HG03439 (cell line): ENCODE measurements at regions not wholly inside any gene's neighbourhood (a gene's known extent, or its start where the extent isn't known, plus 50 kb on each side); places are given as distances from the start of the nearest gene placed in this dataset.
"Not testable (repeated sequence)": the region's sequence is repeated elsewhere in the genome, so short reads cannot be mapped to it uniquely, and the experiment has no call there.

ENCODE experiments used
- ATAC-seq: cut with Tn5 transposase; IDR thresholded peaks from one replicate; pipeline ENCODE4 v1.9.1; 2021; ENCODE audit warnings: mild to moderate bottlenecking, moderate library complexity; ENCODE audit not compliant: unreplicated experiment

DNA sequence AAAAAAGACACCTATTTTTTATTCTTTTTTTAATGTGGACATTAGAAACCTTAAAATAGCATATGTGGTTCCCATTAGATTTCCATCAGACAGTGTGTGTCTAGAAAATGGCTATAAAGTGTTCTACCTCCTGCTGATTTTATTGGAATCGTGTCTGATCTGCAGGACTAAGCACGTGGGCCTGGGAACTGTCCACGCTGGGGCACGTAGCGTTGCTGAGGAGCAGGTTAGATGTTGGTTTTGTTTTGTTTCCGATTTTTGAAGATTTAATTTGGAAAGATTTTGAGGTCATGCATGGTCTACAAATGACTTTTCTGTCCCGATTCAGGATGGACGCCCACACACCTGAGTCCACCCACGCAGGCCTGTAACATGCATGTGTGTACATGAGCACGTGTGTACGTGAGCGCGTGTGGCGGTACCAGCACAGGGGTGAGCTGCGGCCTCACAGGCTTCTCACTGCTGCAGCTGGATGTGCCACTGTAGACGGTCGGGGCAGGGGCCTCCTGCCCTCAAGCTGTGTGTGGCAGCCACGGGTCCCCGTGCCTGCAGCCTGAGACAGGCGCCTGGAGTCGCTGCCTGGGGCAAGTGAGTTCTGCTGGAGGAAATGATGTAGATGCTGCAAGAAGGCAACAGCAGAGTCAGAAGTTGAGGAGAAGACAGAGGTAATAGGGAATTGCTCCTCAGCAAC lies 99.7 kb upstream of the CTDP1 start:
- no peak for ATAC-seq

GRCh38 chr18:79580498-79581171 lies 99.0 kb upstream of the CTDP1 start:
- ATAC-seq: no peak

DNA sequence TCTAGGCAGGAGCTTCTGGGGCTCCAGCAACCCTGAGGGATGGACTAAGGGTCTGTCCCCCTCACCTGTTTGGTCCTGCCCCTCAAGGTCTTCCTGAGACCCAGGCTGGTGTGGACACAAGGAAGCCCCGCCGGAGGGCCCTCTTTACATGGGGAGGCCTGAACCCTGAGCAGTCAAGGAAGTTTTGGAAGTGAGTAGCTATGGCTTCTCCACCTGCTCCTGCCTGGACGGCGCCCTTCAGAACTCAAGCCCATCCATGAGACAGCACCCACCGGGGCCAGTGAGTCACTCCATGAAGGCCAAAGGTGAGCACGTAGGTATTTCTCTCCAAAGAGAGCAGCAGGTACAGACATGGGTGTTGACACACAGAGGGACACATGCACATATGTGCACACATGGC lies 98.2 kb upstream of the CTDP1 start:
- ATAC-seq: no peak

GRCh38 chr18:79581911-79582310 lies 97.7 kb upstream of the CTDP1 start:
- ATAC-seq: no peak

GRCh38 chr18:79582978-79583377 lies 96.6 kb upstream of the CTDP1 start:
- no peak for ATAC-seq

DNA sequence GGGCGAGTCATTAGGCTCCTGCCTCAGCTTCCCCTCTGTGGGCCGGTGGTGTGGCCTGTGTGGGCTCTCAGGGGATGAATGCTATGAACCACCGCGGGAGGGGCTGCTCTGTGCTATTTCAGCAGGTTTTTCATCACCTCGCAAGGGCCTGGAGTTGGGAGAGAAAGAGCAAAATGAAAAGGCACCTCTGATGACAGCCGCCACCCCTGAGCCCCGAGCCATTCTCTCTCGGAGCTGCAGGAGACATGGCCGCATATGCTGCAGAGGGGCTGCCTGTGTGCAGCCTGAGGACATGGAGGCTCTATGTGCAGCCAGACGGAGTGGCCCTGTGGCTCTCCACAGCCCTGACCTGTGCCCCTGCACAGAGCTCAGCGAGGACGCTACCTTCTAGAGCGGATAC lies 96.2 kb upstream of the CTDP1 start:
- ATAC-seq: no peak

GRCh38 chr18:79583984-79584401 lies 95.6 kb upstream of the CTDP1 start:
- no peak for ATAC-seq

DNA sequence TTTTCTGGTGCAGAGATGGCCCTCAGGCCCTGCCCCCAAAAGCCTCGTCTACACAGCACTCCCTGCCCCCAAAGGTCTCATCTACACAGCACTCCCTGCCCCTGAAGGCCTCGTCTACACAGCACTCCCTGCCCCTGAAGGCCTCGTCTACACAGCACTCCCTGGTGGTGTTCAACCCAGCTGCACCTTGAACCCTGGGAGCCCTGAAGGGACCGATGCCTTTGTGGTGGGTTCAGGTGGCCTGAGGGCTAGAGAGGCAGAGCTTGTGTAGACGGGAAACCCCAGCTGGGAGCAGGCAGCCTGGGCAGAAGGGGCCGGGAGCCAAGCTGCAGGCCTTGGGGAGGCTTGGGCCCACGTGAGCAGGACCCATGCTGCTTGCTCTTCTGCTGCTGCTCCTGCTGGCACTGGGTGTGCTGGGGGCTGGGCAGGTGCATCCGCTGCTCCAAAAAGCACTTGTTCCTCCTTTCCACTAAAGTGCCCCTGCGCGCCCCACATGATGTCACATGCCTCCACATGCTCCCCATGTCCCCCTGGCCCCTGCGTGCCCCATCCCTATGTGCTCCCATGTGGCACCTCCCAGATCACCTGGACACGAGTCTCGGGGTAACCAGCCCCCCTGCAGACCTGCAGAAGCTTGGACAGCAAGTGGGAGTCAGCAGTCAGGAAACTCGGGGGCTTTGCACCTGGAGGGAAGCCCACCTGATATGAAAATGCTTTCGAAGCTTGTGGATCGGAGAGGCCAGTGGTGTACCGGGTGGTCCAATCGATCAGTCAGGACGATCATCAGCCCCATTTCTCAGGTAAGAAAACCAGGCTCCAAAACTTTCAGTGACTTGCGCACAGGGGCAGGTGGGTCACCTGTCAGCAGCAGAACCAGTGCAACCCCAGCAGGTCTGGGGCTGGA lies 94.9 kb upstream of the CTDP1 start:
- no peak for ATAC-seq

DNA sequence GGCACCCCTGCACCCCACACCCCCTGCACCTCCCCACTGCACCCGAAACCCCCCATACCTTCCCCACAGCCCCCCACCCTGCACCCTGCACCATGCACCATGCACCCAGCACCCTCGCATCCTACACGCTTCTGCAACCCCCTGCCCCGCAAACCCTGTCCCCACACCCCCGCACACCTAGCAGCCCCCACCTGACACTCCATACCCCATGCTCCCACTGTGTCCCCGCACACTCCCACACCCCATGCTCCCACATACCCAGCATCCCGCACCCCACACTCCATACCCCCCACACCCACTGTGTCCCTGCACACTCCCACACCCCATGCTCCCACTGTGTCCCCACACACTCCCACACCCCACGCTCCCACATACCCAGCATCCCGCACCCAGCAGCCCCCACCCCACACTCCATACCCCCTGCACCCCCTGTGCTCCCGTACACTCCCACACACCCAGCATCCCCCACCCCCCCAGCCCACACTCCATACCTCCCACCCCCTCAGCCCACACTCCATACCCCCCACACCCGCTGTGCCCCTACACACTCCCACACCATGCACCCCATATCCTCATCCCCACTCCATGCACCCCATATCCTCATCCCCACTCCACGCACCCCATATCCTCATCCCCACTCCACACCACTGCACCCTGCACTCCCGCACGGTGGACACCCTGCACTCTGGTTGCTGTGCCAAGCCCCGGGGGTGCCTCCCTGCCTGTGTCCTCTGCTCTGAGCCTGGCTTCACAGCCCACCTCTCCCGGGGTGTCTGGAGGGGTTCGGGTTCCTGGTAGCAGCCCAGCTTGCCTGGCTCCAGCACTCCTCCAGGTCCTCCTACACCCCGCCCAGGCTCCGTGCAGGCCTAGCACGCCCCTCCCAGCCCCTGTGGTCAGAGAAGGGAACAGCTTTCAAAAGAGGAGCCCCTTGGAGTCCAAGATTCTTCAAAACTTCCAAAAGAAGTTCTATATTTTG lies 93.9 kb upstream of the CTDP1 start:
- no peak for ATAC-seq

DNA sequence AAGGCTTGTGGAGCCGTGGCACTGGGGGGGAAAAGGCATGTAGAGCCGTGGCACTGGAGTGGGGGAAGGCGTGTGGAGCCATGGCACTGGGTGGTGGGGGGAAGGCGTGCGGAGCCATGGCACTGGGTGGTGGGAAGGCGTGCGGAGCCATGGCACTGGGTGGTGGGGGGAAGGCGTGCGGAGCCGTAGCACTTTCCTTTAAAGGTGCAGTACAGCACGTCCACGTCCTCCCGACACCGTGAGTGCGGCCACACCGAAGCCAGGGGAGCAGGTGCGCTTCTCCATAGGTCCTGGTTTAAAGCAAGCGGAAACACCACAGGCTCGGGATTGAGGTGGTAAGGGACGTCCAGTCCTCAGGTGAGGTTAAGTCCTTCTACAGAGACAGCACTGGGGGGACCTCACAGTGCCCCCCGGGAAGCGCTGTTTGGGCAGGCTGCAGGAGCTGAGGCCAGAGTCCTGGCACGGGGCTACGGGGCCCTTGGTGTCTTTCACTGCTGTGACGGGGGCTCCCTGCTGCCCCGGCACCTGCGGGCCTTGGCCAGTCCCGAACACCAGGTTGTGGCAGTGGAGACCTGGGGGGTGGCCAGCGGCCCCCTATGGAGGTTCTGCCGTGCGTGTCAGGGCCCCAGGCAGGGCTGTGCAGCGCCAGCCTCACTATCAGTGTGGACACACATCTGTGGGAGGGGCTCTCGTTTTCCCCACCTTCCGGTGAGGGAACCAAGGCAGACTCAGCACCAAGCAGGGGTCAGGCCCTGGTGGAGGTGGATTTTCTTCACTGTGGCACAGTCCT lies 93.0 kb upstream of the CTDP1 start:
- no peak for ATAC-seq

DNA sequence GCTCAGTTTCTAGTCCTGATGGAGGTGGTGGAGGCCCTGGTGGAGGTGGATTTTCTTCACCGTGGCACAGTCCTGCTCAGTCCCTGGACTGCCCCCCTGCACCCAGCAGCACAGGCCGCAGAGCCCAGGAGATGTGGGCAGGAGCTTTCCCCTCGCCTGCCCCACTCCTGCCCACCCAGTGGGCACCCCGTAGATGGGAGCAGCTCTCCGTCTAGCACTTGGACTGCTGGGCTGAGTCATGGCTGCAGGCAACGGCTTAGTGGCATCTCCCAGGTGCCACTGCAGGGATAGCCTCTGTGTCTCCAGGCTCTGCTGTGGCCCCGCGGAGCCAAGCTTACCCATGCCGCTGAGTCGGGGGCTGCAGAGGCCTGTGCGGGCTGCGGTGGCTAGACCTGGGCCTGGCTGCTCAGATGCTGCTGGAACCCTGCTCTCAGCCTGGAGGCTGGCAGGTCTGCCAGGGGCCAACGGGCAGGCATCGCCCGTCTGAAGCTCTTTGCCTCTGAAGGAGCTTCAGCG lies 92.3 kb upstream of the CTDP1 start:
- ATAC-seq: no peak

GRCh38 chr18:79587779-79588635 lies 91.6 kb upstream of the CTDP1 start:
- no peak for ATAC-seq

DNA sequence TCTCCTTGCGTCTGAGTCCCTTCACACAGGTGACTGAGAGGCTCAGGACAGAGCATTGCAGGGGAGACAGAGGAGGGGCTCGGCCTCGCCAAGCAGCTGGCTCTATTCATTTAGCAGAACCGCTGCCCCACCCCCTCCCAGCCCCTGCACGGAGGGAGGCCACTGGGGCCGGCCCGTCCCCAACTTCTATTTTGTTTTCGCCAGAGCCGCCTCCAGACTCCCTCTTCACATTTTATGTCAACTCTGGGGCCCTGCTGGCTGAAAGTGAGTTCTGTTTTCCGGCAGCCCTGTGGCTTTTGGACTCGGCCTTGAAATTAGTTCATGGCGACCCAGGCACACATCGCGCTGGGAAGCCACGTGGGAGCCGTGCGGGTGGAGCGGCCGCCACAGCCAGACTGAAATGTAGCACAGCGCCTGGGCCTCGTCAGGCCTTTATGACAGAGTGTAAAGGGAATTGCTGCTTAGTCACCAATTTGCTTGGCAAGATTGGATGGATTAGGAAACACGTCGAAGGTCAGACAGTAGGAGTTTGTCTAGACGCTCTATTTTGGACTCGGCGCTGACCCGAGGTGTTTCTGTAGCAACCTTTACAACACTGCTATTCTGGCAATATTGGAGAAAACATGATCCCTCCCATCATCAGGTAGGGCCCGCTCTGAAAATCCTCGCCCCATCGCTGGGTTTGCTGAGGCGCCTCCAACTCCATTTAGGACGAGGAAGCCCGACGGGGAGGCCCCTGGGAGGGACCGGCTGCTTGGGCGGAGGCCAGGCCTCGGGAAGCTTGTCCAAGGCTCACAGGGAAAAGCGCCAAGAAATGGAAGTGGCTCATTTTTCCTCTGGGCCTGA lies 90.7 kb upstream of the CTDP1 start:
- no peak for ATAC-seq

GRCh38 chr18:79589601-79590091 lies 90.0 kb upstream of the CTDP1 start:
- ATAC-seq: no peak

DNA sequence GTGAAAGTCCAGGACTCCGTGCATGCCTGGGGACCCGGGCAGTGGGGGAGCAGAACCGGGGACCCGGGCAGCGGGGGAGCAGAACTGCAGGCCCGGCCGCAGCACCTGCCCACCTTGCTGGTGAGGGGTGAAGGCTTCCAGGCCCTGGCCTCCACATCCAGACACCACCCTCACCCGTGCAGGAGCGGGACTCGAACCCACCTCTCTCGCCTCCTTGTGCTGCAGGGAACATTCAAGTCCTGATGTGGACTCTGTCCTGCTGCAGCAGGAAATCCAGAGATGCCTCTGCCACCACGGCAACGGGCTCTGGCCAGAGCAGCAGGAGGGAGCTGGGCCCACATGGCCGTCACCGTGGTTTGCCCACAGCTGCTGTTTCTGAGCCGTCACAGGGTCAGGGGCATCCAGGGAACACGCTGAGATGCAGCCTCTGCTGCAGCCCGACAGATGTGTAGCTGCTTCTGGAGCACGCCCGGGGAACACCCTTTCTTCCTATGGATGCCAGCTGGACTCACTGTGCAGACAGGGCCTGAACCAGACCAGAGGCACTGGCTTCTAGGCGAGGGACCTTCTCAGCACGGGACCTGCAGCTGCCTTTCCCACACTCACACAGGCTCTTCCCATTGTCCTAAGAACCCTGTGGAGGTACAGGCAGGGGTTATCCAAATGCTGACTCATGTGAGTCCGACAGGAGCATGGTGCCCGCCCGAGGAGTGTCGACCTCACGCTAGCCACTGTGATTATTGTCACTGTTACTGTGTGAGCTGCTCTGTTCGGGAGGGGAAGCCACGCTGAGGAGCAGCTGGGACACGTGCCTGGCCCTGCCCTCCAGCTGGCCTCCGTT lies 89.2 kb upstream of the CTDP1 start:
- ATAC-seq: no peak

- no peak for ATAC-seq
Measured at GRCh38 chr18:79591032-79591308, 88.6 kb upstream of the CTDP1 start.

- not testable (repeated sequence) for ATAC-seq
Measured at GRCh38 chr18:79592684-79593083, 86.9 kb upstream of the CTDP1 start.
